ENCODE measurements at regions not wholly inside any gene's neighbourhood (a gene's known extent, or its start where the extent isn't known, plus 50 kb on each side); places are given as distances from the start of the nearest gene placed in this dataset.
"Not testable (repeated sequence)": the region's sequence is repeated elsewhere in the genome, so short reads cannot be mapped to it uniquely, and the experiment has no call there.

DNA sequence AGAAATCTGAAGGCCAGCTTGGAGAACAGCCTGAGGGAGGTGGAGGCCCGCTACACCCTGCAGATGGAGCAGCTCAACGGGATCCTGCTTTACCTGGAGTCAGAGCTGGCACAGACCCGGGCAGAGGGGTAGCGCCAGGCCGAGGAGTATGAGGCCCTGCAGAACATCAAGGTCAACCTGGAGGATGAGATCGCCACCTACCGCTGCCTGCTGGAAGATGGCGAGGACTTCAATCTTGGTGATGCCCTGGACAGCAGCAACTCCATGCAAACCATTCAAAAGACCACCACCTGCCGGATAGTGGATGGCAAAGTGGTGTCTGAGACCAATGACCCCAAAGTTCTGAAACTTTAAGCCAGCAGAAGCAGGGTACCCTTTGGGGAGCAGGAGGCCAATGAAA, 318.4 kb downstream of the ZFHX3 start:
- not testable (repeated sequence) for DNase-seq (ENCODE audit: low read depth in 2 of 2)

DNA sequence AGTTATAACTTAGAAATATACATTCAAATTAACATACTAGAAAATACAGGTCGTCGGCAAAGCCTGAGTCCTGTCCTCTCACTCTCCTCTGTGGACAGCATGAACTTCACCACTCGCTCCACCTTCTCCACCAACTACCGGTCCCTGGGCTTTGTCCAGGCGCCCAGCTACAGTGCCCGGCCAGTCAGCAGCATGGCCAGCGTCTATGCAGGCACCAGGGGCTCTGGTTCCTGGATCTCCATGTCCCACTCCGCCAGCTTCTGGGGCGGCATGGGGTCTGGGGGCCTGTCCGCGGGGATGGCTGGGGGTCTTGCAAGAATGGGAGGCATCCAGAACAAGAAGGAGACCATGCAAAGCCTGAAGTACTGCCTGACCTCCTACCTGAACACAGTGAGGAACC, 319.4 kb downstream of the ZFHX3 start:
- DNase-seq (ENCODE audit: low read depth in 2 of 2) = no peak

DNA sequence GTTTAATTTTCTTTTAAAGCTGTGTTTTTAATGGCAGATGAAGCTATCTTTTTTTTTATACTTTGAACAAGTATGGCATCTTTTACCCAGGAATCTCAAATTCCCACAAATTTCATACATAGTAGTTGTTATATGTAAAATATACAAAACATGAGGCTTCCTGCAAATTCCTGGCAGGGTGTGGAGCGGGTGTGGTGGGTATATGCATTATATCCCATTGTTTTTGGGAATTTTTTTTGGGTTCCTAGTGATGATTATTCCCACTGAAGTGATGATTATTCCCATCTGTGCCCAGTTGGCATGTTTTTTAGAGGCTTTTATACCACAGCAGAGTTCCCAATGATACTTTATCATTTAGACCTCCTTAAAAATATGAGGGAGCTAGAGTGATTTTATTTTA, 320.4 kb downstream of the ZFHX3 start:
- DNase-seq (ENCODE audit: low read depth in 2 of 2) = no peak

DNA sequence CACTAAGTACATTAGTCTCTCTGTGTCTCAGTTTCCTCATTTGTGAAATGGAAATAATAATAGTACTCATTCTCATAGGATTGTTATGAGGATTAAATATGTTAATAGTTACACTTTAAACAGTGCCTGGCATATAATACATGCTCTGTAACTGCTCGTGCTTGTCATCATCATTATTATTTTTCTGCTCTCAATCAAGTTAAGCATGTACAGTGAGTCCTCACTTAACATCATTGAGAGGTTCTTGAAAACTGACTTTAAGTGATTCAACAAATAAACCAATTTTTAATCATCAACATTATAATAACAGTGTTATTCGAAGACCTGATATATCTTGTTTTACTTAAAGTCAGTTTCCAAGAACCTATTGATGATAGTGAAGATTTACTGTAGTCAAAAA, 322.3 kb downstream of the ZFHX3 start:
- no peak for DNase-seq (ENCODE audit: low read depth in 2 of 2)

DNA sequence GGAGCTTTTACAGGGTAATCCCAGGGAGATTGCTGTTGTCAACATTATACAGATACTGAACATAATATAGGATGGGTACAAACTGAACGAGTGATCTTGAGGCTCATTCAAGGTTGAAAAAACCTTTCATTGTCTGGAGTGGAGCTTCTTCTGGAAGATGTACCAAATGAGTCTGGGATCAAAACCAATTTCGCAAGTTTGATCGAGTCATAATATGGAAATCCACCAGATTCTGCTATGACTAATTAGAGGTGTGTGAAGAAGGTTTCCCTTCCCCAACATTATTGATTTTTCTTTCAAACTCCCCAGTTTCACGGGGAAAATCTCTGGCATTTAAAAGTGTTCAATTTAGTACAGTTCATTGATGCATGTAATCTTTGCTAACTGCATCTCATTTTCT, 324.1 kb downstream of the ZFHX3 start:
- peak; percentile 31 to 36 for DNase-seq (ENCODE audit: low read depth in 2 of 2)

DNA sequence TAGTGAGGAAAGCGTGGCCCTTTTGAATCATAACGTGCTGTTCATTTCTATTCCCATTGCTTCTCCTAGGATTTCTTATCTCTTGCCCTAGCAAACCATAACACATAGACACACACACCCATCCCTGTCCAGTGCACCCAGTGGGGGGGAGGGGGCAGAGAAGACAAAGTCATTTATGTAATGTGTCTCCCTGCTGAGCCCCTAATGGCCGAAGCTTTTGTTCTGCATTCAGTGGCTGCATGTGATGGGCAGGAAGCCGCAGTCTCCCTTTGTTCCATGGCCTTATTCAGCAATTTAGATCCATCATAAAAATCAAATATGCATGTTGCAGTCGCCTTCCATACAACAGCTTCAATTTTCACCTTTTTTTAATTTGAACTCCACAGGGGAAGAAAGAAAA, 325.4 kb downstream of the ZFHX3 start:
- no peak for DNase-seq (ENCODE audit: low read depth in 2 of 2)

DNA sequence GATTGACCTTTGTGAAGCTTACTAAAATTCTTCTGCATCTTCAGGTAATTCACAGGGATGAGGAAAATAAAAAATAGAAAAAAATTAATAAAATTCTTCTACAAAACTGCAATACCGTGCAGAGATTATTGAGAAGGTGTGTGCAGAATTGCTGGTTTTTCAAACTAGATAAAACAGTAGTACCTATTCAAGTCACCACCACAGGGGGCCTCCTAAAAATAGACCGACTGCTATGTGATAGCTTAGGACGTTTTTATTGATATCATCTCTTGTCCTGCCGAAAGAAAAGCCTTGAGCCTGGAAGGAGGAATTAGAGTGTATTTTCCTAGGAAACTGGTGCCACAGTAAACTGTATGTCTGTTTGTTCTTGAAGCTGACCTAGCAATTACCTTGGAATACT, 325.9 kb downstream of the ZFHX3 start:
- no peak for DNase-seq (ENCODE audit: low read depth in 2 of 2)

DNA sequence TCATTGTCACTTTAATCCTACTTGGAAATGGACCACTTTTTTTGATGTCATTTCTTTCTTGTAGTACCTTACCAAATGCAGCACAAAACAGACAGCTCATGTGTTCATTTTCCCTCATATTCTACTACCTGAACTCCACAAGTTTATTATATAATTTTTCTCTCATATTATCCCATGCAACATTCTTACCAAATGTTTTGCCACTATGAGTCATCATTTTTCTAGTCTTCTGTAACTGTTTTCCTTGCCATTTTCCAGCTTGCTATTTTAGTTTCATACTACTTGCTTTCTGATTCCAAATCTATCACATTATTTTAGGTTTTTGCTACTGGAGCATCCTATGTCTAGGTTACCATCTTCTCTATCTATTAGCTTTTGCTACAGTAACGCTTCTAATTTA, 332.7 kb downstream of the ZFHX3 start:
- no peak for DNase-seq (ENCODE audit: low read depth in 2 of 2)

DNA sequence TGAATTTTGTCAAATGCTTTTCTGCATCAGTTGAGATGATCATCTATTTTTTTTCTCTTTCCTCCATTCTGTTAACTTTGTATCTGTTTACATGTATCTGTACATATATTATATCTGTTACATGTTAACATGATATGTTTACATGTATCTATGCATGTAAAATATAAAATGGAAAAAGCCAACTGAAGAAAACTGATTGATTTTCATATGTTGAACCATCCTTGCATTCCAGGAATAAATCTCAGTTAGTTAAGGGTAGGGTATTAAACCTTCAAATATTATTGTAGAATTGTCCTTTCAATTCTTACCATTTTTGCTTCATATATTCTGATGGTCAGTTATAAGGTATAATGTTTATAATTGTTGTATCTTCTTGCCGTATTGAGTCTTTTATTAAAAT, 336.1 kb downstream of the ZFHX3 start:
- no peak for DNase-seq (ENCODE audit: low read depth in 2 of 2)

DNA sequence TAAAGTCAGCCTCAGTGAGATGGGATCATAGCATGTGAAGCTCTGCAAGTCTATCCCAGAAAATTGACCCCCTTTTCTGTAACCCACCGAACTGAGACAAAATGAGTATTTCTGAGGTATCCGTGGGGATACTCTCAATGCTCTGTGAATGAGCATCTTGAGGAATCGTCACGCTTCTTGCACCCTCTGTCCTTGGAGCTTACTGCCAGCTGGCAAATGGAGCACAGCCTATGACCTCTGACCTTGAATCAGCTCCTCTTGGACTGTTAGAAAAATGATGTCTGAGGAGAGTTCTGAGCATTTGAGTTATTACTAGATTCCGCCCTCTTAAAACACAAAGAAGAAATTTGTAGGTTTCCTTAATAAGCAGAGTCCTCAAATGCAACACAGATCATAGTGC, 342.1 kb downstream of the ZFHX3 start:
- no peak for DNase-seq (ENCODE audit: low read depth in 2 of 2)

DNA sequence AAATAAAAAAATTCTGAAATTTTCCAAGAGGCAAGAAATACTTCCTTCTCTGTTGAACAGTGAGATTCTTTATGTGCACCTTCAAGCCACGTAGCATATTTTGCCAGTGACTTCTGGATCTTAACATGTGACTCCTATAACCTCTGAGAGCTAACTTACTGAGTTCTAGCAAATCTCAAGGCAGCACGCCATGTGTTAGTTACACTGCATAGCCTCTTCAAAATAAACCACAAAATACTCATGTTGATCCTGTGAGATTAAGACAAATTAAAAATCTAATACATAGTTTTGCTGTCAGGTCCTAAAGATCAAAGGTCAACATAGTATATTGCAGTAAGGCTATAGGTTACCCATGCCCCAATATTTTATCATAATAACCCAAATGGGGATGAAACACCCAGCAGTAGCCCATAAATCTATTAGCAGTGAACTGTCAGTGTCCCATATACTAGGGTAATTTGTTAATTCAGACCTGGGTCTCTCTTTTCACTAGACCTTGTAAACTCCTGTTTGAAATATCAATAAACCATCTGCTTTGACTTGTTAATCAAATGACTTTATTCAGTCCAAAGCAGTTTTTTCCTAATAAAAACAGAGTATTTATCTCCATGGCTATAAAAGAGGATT, 343.1 kb downstream of the ZFHX3 start:
- no peak for DNase-seq (ENCODE audit: low read depth in 2 of 2)

DNA sequence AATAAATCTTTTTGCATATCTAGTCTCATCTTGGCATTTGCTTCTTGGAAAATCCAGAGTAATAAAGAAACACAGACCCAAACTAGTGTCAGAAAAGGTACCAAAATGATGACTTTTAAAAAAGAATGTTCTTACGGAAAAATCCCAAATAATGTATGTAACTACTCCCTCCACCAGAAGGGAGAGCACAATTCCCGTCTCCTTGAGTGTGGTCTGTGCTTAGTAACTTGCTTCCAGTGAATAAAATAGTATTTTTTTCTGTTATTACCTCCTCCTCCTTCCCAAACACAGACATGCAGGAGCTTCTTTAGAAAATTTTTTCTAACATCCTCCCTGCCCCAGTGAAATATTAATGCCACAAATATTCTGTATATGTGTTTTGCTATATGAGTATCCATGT, 358.1 kb downstream of the ZFHX3 start:
- no peak for DNase-seq (ENCODE audit: low read depth in 2 of 2)

DNA sequence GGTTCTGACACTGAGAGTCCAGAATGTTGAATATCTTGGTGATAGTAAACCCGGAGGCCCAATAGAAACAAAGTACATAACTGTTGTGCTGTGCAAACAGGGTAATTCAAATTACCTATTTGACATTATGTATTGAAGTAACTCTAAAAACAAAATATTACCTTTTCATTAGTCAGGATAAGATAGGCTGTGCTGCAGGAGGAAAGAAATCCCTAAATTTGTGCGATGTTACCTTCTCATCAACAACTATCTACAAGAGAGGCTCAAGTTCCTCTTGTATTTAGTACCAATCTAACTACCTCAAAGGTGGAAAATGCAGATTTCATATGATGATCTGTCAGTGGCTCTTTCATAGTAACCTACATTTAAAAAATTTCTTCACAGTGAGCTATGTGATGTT, 367.2 kb downstream of the ZFHX3 start:
- no peak for DNase-seq (ENCODE audit: low read depth in 2 of 2)

DNA sequence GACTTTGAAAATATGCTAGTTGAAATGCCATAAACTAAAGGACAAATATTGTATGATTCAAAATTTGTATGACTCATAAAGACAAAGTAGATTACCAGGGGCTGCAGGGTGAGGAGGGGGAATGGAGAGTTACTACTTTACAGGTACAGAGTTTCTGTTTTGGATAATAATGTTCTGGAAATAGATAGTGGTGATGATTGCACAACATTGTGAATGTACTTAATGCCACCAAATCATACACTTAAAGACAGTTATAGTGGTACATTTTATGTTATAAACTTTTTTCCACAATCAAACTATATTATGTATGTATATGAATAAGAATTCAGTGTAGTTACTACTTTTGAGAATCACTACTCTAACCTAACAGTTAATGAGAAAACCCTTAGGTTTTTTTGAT, 368.1 kb downstream of the ZFHX3 start:
- DNase-seq (ENCODE audit: low read depth in 2 of 2) = no peak

DNA sequence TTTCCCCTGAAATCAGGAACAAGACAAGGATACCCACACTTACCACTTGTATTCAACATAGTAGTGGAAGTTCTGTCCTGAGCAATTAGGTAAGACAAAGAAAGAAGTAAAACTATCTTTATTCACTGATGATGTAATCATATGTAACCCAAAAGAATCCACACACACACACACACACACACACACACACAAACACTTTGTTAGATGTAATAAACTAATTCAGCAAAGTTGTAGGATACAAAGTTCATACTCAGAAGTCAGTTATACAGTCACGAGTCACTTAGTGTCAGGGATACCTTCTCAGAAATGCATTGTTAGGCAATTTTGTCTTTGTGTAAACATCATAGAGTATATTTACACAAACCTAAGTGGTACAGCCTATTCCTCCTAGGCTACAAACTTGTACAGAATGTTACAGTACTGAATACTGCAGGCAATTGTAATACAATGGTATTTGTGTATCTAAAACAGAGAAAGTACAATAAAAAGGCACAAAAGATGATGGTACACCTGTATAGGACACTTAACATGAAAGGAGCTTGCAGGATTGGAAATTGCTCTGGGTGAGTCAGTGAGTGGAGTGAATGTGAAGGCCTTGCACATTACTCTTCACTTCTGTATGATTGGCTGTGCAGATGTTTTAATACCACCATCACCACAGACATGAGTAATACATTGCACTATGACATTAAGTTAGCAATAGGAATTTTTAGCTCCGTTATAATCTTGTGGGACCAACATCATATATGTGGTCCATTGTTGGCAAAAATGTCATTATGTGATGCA, 370.1 kb downstream of the ZFHX3 start:
- DNase-seq (ENCODE audit: low read depth in 2 of 2) = peak in 1 of 2 experiments; percentile 13

DNA sequence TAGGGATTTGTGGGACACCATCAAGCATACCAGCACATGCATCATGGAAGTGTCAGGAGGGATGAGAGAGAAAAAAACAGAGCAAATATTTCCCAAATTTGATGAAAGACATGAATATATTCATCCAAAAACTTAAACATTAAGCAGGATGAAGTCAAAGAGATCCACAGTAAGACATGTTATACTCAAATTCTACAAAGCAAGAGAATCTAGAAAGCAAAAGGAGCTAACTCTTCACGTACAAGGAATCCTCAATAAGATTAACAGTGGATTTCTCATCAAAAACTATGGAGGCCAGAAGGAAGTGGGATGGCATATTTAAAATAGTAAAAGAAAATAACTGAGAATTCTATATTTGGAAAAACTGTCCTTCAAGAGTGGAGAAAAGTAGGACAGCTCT, 374.8 kb downstream of the ZFHX3 start:
- no peak for DNase-seq (ENCODE audit: low read depth in 2 of 2)

DNA sequence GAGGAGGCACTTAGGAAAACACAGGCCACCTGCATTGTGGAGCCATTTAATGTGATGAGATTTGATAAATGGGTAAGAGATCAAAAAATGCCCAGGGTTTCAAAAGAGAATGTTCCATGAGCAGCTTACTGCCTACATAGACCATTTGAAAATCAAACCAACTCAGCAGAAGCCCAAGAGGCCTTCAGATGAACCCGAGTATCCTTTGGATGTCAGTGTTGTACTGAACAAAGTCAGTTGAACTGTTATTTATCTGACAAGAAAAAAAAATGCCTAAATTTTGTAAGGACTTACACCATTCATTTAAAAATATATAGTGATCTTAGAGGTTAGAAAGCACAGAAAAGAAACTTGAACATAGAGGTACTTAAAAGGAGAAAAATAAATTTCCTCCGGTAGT, 381.7 kb downstream of the ZFHX3 start:
- DNase-seq (ENCODE audit: low read depth in 2 of 2) = no peak

DNA sequence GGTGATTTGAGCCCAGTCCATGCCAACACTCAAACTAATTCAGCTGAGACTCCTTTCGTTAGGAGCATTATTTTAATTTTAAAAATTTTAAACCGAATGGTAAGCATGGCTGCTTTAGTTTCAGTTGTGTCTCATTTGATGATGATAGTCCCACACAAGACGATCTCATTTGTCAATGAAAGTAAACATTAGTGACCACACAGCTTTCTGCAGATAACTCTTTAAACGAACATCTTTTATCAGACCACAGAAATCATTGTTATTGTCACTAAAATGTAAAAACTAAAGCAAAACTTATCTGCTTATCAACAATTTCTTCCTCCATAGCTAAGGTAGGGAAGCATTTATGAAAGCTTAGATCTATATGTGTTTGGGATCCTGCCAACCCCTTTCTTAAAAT, 382.2 kb downstream of the ZFHX3 start:
- DNase-seq (ENCODE audit: low read depth in 2 of 2) = no peak

DNA sequence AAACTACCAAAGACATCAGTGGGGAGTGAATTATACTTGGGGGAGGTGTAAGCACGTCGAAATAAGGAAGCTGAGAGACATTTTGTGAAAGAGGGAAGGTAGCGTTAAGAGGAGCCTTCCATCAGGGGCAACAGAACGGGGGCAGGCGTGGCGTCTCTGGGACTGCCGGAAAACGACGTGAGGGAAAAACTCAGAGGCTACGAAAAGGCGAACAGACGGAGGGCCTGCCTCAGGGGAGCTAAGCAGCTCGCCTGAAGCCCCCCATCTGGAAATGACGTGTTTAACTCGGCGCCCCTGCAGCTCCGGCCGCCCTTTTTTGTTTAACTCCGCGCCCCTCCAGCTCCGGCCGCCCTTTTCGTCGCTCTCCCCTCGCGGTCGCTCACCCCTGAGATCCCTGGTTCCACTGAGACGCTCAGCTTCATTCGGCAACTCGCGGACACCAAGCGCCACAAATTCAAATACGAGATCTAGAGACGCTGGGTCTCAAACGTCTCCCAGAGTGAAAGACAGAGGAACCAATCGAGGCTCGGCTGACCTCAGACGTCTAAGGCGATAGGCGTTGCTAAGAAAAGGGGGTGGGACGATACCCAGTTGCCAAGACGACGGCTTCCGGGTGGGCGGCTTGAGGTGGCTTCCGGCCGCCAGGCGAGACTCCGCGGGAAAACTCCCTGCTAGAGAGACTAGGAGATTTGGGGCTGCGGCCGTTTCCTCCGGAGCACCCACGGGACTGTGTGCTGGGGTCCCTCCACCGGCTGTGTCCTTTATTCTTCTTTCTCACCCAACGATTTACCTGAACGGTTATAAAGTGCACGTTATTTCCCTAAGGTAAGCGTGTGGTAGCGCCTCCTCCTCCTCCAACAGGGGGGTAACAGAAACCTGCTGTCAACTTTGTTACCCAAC, 383.2 kb downstream of the ZFHX3 start:
- DNase-seq (ENCODE audit: low read depth in 2 of 2) = peak; percentile 97 to 98

DNA sequence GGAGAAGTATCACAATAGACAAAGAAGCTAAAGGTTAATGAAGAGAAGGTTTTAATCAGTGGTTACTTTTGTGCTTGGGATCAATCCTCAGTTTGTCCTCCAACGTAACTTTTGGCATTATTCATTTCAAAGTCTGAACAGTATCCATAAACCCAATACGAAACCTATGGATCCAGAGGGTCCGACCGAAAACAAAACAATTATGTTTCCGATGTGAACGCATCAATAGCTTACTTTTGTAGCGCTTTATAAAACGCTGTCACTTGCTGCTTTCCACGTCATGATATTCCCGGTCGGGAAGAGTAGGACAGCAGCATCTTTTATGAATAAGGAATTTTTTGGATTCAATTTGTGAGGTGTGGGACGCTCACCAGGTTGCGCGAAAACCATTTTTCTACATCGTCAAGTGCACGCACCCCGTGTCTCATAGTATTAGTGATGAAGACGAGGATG, 383.8 kb downstream of the ZFHX3 start:
- DNase-seq (ENCODE audit: low read depth in 2 of 2) = no peak

DNA sequence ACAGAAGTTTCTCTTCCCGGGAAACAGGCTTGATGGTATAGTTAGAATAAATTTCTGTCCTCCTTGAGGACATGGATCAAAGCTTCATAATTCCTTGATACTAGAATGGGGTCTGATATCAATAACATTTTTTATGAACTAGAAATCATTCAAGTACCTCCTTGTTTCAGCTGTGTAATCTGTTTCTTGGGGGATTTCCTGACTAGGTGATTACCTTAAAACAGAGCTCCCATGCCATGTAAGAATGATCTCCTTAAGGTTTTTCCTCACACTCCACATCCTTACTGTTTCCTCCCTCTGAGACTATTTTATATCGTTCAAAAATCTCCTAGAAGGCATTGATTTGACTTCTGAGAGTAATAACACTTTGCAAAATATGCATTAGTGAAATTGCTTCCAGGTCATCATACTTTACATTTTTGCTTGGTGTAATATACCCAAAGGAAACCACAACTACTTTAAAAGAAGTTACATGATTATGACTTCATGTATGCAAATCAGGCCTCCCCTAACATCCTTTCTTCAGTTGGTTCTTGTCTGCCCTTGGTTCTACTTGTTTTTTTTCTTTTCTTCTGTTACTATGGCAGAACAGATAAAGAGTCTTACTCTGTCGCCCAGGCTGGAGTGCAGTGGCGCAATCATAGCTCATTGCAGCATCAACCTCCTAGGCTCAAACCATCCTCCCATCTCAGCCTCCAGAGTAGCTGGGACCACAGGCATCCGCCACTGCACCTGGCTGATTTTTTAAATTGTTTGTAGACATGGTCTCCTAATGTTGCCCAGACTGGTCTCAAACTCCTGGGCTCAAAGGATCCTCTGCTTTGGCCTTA, 388.8 kb downstream of the ZFHX3 start:
- DNase-seq (ENCODE audit: low read depth in 2 of 2) = peak; percentile 19 to 21

DNA sequence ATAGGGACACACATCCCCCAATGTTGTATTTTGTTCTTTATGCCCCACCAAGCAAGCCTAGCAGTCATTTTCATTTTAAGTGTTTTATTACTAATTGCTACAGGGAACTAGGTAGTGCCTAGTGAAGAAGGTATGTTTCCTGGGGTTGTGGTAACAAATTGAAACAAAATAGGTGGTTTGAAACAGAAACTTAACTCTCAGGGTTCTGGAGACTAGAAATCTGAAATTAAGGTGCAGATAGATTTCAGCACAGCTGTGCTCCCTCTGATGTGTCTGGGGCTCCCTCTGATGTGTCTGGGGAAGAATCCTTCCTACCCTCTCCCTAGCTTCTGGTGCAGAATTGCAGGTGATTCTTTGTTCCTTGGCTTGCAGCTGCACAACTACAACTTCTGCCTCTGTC, 390.1 kb downstream of the ZFHX3 start:
- DNase-seq (ENCODE audit: low read depth in 2 of 2) = no peak
